Kasumi-1 (cell line): ENCODE measurements at regions not wholly inside any gene's neighbourhood (a gene's known extent, or its start where the extent isn't known, plus 50 kb on each side); places are given as distances from the start of the nearest gene placed in this dataset.

Source experiments
- DNase-seq, 2 experiments: peaks; one replicate each; lab custom pipeline; 2025; lab: John Stamatoyannopoulos, UW

DNA sequence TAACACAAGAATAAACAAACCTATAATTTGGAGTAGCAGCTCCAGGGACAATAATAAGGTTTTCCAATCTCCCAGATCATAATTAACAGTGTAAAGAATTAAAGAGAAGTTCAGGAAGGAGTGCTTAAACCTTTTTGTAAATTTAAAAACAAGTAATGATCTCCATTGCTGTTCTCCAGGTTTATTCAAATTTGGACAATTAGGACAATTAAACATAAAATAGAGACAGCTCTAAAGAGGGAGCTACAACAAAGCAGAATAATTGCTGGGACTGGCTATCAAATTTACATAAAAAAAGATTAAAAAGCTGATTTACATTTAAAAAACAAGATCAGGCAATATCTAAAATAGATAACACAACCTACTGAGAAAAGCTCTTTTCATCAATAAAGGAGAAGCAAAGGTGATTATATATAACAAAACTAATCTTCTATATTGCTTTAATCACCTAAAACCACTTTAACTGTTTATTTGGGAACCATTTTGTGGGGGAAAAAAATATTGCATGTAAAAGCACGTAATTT, 80.1 kb upstream of the CREB1 start:
- DNase-seq = no peak

DNA sequence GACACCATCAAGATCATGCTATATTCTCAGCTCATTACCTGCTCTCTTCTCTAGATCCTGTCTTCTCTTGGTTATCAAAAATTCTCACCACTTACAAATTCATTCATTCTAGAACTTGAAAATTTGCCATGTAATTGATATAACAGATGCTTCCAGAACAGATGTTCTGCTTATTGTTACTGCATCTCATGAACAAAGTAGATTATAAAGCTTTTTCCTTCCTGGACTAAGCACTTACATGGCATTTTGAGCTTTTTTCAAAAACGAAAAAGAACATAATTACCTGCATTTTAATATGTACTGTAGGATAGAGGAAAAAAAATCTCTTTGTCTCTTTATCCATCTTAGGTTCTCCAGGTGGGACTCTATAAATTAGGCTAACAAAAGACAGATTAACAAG, 79.6 kb upstream of the CREB1 start:
- no peak for DNase-seq

DNA sequence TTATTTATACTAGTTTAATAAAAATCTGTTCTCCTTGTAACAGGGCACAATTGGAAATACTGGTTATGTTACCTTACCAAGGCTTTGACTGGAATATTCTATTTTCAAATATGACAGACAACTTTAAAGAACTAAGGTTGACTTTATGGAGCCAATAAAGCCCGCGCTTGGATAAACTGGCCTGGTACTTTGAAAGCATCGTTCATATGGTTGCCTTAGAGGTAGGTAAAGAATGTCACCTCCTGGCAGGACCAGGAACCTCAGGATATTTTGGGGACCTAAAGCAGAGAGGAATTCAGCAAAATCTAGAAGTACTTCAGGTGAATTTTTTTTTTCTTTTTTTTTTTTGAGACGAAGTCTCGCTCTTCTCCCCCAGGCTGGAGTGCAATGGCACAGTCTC, 71.2 kb upstream of the CREB1 start:
- DNase-seq = no peak

DNA sequence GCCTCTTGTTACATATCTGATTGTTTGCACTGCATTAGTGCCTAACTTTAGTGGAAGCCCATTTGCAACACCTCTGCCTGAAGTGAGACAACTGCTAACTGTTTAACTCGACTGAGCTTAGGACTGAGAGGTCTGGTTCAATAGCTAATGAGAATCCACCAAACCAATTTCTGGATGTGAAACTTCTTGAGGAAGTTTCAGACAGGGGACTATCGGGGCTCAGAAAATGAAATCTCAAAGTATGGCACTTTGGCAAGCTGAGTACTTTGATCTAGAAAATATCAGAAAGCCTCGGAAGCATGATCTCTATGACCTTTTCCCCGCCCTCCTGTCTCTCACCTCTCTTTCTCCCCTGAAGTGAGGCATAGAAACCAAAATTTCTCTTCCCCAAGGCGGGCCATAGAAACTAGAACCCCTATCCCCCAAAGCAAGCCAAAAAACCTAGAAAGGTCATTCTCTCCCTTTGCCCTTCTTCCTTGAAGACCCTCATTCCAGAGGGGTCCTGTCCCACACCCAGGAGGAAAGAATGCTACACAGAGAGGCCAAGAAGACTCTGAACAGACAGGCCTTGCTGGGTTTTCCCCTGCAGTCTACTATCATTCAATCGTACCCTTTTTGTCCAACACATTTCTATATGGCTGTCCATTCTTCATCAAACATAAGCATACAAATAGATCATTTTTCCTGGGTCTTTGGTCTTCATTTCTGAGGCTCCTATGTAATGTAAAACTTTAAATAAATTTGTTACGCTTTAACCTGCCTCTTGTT, 69.6 kb upstream of the CREB1 start:
- no peak for DNase-seq

DNA sequence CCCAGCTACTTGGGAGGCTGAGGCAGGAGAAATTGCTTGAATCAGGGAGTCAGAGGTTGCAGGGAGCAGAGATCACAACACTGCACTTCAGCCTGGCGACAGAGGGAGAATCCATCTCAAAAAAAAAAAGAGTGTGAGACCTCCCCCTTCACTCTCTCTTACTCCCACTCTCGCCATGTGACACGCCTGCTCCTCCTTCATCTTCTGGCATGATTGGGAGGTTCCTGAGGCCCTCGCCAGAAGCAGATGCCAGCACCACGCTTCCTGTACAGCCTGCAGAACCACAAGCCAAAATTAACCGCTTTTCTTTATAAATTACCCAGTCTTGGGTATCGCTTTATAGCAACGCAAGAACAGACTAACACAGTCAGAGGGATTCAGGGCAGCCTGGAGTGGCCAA, 66.3 kb upstream of the CREB1 start:
- DNase-seq = peak; percentile 38 to 46

DNA sequence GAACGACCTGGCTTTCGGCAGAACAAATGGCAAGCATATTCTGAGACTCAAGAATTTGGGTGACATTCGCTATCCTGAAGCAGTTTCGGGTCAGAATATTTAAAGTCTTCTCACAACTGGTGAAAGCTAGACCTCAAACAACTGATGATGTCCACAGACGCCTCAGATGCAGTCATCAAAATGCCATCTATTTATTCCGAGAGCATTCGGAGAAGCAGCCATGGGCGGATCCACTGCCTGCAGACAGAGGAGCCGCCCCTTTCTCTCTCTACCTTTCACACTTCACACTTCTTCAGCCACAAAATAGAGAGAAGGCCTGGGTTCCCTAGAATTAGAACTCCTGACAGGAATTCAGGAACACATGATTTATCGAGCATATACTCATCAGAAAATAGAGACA, 65.8 kb upstream of the CREB1 start:
- no peak for DNase-seq

DNA sequence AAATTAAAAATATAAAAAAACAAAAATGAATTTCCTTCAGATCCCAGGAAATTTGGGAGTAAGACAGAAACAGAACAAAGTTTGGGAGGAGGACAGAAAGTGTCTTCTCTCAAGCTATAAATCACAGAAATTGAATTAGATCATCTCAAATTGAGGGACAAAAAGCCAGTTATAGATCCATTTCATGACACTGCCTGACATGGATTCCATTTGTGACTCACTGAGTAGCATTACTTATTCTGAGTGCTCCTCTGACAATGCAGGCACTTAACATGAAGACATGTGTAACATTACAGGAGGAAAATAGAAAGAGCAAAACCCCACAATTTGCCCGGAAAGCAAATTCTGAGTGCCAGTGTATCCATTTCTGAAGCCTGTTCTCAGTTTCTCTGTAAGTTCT, 63.9 kb upstream of the CREB1 start:
- DNase-seq = no peak

DNA sequence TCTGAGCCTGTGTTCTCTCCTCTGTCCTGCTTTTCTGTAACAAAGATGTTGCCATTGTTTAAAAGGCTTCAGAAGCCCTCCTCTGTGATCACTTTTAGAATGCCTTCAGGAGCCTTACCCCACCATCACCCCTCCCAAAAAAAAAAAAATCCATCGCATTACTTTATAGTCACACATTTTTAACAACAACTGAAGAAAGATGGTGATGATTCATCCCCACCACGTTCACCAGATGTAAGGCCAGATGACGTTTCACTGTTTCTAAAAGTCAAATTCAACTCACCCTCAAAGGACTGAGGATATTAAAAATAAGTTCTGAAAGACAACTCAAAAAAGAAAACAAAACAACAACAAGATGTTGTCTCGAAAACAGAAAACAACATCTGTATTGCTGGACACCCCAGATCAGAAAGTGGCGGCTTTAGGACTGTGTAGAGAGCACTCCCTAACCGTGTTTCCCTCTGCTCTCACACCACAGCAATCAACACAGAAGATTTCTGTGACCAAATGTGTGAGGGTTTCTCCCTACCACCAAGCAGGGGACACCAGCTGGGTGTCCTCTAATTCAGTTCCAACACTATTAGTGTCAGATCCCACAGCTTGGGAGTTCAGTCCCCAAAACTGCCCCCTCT, 61.9 kb upstream of the CREB1 start:
- no peak for DNase-seq

DNA sequence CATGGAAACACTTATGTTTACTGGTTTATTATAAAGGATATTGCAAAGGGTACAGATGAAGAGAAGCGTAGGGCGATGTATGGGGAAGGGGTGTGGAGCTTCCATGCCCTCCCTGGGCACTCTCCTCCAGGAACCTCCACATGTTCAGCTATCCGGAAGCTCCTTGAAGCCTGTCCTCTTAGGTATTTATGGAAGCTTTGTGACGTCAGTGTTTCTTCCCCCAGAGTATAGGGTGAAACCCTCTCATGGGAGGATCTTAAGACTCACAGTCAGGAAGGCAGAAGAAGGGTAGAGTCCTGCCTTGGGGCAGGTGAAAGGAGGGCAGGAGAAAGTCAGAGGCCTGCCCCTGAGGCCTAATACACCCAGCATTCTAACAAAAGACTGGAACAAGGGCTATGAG, 61.3 kb upstream of the CREB1 start:
- no peak for DNase-seq

DNA sequence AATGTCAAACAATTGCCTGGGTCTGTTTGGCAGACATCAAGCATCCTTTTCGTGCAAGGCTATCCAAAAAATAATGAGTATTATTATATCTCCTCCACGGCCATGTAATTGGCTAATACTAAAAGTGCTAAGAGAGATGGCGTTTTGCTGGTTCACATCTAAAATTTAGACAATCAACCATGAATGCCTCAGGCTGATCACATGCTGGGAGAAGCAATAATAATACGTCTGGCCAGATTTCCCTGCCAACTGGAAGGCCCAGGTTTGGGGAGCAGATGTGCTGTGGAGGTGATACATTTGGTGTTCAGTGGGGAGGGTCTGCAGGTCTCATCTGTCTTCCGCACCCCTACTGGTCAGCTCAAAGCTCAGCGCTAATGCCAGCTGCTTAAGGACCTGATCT, 60.3 kb upstream of the CREB1 start:
- no peak for DNase-seq

DNA sequence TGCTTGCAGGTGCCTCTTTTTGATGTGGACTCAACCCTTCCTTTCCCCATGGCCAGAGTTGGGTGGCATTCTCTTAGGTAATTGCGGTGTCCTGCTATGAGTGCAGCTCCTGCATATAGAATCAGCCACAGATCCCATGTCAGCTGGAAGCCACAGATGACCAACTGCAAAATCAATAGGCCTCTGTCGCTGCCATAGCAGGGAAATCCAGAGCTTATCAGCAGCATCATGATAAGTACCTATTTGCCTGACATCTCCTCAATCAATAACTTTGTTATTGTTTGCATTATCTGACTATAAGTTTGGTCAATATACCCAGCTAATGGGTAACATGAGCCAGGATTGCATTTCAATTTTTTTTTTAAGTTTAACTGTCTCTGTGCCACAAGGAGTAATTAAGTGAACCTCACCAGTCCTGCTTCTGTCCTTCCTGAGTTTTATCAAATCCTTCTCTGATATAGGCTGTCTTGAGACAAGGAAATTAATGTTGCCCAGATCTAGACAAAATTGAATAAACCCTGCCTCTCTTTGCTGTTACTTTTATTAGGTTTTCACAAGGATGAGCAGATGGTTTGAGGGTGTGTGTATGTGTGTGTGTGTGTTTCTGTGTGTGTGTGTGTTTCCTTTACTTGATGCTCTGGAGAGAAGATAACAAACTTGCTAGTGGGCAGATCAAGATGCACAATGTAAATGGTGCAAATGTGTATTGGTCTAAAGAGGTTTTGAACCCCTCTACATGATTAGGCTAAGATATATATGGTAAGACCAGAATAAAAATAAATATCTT, 59.6 kb upstream of the CREB1 start:
- no peak for DNase-seq

DNA sequence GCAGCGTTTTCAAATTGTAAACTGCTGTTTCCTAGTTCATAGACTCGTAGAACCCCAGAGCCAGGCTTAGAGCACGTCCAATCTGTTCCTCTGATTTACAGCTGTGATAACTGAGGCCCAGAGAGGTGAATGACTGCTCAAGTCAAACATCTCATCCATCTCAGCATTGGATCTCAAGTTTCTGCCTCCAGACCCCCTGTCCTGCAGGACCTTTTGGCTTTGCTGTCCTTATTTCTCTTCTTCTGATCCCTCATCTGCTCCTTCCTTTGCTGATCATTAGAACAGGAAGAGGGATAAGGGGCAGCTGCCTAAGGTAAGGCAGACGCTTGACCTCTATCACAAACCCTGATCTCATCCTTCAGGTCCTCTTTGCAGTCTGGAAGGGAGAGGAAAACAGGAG, 58.5 kb upstream of the CREB1 start:
- no peak for DNase-seq

DNA sequence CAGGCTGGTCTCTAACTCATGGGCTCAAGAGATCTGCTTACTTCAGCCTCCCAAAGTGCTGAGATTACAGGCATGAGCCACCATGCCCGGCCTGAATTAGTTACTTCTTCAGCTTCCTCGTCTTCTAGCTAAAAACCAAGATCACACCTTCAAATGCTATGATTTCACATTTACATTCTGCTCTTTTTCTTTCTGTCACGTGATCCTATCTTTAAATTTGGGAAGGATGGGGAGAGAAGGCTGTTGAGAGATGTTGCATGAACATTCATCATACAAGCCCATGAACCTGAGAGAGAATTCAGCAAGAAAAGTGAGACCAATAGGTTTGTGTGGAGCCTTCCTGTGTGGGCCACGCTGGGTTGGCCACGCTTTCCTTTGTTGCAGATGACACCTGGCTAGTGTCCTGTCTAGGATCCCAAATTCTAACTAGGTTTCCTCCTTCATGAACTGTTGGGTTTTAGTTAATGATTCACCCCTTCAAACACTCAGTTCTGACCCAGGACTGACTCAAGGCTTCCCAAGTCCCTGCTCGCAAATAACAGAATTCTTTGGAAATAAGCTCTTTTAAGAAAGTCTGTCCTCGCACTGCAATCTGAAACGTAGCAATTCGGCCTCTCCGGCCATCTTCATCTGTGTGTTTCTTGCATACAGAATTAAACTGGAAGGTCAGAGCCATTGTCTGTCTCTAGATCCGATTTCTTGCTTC, 57.3 kb upstream of the CREB1 start:
- no peak for DNase-seq

DNA sequence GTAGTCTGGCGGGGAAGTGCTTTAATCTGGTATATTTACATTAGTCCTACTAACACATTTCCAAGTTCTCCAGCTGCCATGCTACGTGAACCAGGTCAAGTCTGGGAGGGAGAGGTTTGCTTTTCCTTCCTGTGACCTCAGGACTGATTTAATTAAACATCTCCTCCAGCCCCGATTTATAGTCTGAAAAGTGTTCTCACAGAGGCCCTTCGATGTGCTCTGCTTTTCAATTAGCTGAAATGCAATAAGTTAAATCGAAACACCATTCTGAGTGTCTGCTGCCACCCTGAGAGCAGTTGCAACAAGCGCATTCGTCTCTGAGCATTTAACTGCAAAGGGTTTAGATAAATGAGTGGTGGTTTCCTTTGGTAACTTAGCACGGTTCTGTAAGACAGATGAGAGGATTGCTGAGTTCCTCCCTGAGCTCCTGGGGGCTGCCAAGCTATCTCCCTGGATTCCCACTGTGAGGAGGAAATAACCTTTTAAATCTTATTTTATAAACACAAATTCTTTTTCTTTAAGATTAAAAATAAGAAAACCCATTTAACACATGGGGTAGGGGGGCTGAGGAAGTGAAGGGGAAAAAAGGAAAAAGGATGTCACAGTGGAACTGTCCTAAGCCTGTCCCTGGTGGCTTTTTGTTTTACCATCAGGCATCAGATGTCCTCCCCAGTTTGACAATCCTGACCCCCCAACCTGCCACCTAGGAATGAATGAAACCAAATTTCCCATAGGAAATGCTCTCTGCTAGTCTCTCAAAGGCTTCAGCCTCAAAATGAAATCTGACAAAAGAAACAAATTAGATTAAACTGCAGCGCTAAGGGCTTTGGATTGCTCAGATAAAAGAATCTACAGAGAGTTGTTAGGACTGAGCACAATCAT, 56.5 kb upstream of the CREB1 start:
- peak; percentile 36 to 41 for DNase-seq

DNA sequence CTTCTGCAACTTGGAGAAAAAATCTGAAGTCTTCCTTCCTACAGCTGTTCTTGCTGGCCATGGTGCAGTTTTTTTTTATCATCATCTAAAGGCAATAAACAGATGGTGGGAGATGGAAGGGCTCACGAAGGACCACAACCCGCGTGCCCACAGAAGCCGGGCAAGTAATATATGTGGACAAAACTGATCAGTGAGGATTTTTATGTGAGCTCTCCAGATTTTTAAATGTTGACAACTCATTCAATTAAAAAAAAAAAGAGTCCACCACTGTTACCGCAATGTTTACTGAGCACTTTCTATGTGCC, 55.9 kb upstream of the CREB1 start:
- no peak for DNase-seq

DNA sequence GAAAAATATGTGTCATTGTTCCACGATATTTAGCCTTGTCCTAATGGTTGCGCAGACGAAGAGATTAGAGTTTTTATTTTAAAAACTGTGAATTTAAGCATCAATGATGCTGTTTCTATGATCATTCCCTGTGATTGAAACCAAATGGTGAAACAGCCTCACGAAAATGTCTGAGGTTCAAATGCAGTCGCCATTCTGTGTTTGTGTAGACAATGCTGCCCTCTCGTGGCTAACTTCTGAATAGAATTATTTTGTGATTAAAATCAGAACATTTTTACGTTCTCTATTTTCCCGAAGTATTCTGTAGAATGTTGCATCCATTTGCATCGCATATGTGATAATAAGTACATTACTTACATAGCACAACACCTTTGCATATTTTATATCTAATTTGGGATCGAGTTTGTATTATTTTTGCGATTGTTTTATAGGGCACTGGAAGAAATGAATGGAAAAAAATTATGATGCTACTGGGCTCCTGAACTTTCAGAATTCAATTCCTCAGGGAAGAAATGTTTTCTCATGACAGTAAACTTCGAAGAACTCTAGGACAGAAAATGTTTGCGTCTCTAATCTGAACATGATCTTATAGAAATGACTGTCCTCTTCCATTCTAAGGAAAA, 54.8 kb upstream of the CREB1 start:
- DNase-seq = peak; percentile 22 to 27

DNA sequence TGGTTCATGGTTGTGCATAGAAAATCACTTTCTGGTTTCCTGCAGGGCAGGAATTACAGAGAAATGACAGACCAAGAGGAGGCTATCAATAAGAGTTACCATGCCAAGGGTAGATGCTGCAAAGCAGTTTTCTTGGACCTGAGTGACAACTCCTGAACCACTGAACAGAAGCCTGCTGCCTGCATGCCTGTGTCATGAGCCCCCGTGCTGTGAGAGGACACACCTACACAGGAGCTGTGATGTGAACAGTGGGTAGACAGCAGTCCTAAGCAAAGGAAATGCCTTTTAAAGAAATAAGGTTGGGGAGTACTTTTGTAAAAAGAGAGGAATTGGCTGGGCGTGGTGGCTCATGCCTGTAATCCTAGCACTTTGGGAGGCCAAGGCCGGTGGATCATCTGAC, 54.2 kb upstream of the CREB1 start:
- DNase-seq = no peak

DNA sequence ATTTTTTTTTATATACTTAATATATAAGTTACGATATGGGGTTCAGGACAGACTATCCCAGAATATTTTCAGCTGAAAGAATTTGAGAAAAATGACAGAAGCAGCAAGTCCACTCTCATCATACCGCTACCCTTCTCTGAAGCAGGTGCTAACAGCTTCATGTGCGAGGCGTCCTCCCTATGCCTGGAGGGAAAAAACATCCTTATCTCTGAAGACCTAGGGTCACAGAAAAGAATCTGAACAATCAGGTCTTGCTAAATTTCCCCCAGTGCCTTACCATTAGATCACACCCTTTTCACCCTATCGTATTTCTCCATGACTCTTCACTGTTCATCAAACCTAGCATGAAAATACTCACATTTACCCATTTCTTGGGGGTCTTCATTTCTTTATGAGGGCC, 51.9 kb upstream of the CREB1 start:
- DNase-seq = no peak

DNA sequence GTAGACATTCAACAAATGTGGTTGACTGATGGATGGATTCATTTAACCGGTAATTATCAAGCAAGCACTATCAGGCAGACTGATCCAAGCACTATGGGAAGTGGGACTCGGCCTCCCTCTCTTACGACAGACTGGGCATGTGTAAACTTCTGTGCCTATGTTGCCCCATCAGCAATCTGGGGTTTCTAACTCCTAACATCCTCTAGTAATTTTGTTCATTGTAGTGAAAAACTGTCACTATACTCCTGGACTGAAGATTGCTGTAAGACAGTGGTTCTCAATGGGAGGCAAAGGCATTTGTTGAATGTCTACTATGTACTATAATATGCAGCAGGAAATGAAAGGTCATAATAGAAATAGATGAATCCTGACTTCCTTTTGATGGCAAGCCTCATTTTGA, 51.2 kb upstream of the CREB1 start:
- DNase-seq = no peak

DNA sequence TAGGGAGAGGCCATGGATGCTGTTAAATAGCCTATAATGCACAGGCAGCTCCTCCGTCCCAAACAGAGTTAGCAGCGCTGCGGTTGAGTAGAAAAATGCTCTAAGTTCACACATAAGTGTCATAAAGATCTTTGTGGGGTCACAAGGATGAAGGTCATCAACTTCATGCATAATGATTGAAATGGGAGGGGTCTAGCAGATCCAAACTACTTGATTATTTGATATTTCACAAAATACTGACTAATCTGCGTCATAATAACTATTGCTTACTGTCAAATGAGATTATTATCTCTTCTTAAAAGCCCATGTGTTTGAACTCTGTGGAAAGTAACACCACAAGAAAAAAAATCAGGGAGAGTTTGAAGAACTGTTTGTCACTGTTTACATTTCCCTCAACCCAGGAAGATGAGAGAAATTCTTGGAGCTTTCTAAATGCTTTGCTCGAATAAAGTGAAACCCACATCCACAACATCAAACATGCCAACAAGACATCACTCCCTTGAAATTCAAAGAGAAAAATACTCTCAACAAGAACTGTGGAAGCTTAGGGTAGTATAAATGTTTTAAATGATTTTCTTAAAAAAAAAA, 50.5 kb upstream of the CREB1 start:
- DNase-seq = no peak
